ENCODE measurements at regions not wholly inside any gene's neighbourhood (a gene's known extent, or its start where the extent isn't known, plus 50 kb on each side); places are given as distances from the start of the nearest gene placed in this dataset.

DNA sequence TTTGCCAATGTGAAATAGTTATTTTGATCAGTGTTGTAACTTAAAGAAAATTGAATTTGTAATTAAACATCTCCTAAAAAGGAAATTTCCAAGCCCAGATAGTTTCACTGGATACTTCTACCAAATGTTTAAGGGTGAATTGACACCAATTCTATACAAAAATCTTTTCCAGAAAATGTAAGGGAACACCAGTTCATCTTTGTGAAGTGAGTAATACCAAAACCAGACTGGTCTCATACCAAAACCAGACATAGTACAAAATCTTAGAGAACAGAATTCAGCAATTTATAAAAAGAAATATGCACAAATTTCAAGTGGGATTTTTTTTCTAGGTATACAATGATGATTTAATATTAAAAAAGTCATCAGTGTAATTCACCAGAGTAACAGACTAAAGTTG is 86.0 kb upstream of the ZNF32 start:
- DNase-seq (ENCODE audit: low spot score) = no peak

DNA sequence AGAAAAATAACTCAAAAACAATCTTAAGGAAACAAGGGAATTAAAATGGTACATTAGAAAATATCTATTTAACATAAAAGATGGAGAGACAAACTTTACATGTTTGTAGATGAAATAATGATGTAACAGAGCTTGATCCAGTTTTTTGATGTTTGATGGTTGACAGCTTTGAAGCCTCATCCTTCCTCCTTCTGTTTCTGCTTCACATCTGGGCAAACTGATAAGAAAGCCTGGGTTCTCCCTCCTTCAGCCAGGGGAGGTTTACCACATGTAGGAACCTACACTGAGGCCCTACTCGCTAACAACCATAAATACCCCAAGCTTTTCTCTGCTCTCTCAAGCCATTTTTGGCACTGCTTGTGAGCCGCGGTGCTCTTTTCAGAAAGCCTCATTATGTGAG is 82.8 kb upstream of the ZNF32 start:
- DNase-seq (ENCODE audit: low spot score) = no peak

GRCh38 chr10:43728425-43728824 is 79.7 kb upstream of the ZNF32 start:
- no peak for DNase-seq (ENCODE audit: low spot score)

GRCh38 chr10:43727935-43728334 is 79.3 kb upstream of the ZNF32 start:
- no peak for DNase-seq (ENCODE audit: low spot score)

DNA sequence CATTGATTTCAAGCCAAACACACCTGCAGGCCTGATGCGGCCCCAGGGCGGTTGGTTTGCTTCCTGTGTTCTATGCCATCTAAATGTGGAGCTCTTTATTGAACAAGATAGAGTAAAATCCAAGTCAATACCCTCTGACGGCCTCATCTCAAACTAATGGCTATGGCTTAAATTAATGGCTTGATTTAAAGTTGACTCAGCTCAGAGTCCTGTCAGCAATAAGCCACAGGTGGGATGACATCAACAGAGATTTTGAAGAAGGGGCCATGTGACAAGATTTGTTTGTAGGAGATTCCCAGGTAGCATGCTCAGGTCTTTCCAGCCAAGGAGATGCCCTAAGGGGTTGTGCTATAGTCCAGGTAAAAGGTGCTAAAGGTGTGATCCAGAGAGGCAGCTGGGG is 66.7 kb upstream of the ZNF32 start:
- no peak for DNase-seq (ENCODE audit: low spot score)

- DNase-seq (ENCODE audit: low spot score) = no peak
Measured at GRCh38 chr10:43712821-43713584, 64.3 kb upstream of the ZNF32 start.

DNA sequence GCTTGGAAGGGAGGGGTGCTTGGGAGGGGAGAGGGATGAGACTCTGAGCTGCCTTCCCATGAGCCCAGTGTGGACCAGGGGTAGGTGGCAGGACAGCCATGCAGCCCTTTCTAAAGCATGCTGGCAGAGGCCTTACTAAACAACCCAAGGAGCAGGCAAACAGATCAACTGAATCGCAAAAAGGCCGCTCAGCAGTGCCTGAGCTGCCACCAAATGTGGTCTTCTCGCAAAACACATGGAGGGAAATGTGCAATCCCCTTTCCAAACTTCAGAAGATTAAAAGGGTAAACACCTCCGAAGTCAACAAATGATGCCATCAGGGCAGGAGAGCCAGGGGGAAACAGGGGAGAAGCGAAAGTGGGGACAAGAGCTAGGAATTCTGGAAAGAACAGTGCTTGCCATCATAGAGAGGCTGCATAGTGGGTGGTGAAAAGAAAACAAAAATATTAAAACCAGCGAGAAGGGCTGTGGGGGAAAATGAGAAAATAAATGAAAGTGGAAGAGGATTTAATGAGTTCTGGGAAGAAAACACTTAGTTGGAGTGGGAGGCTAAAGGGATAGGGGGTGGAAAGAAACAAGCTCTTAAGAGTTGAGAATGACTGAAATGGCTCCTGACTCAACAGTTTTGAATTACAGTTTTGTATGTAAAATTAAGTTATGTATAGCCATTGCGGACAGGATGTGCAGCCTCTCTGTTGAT is 62.2 kb upstream of the ZNF32 start:
- no peak for DNase-seq (ENCODE audit: low spot score)

- no peak for DNase-seq (ENCODE audit: low spot score)
Measured at GRCh38 chr10:43708262-43708661, 59.6 kb upstream of the ZNF32 start.

- DNase-seq (ENCODE audit: low spot score) = no peak
Measured at GRCh38 chr10:43707770-43708169, 59.1 kb upstream of the ZNF32 start.

GRCh38 chr10:43706166-43706565 is 57.5 kb upstream of the ZNF32 start:
- DNase-seq (ENCODE audit: low spot score) = no peak

- DNase-seq (ENCODE audit: low spot score) = no peak
Measured at GRCh38 chr10:43703286-43703685, 54.6 kb upstream of the ZNF32 start.

GRCh38 chr10:43702936-43703281 is 54.2 kb upstream of the ZNF32 start:
- no peak for DNase-seq (ENCODE audit: low spot score)

DNA sequence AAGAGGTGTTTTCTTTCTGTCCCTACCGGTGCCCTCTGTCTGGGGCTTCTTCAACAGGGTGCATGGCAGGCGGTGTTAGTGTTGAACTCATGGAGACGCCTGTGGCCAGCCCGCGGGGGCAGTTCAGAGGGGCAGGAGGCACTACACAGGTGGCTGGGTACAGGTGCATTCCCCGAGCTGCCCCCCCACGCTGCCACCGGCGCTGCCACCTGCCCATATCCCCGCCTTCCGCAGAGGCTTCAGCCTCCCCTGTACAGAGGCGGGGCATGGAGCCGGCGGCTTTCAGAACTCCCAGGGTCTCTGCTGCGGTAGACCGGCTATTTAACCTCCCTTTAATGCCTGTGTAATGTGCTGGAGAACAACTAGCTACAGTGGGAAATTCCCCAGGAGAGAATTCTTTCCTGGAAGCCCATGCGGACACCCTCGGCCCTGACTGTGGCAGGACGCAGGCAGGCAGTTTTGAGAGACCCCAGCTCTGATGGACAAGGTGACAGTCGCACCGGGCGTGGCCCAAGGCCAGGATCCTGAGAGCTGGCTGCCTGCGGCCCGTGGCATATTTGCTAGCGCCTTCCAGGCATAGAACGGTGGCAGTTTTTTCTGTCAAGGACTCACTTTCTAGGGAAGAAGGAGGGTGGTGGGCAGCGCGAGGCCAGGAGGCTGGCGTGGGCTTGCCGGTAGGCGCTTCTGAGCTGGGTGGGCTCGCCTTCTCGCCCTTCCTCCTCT is 53.7 kb upstream of the ZNF32 start:
- no peak for DNase-seq (ENCODE audit: low spot score)

DNA sequence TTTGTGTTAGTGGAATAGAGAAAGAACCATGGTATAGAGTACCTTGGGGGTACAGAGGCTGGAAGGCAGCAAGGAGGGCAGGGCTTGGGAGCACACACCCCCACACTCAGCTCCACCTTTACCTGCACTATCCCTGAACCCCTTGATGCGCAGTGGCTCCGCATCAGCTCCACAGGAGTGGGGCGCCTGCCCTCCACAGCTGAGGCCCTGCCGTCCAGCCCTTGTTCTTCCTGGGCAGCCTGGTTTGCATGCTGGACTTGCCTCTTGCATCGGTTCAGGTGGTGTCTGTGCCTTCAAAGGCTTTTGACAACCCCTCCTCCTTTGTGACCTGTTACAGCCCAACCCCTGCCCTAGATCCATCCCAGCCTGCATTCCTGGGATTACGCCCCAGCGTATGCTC is 52.6 kb upstream of the ZNF32 start:
- no peak for DNase-seq (ENCODE audit: low spot score)

GRCh38 chr10:43700306-43700705 is 51.6 kb upstream of the ZNF32 start:
- no peak for DNase-seq (ENCODE audit: low spot score)

GRCh38 chr10:43699516-43699915 is 50.8 kb upstream of the ZNF32 start:
- no peak for DNase-seq (ENCODE audit: low spot score)
